22Rv1 (cell line): ENCODE measurements at regions not wholly inside any gene's neighbourhood (a gene's known extent, or its start where the extent isn't known, plus 50 kb on each side); places are given as distances from the start of the nearest gene placed in this dataset.

Experiments
- ZFX ChIP-seq: fragments of 450-650 bp; IDR thresholded peaks from 2 replicates; pipeline ENCODE4 v1.6.1; 2017; ENCODE audit warnings: antibody characterized with exemption, borderline replicate concordance
- TF ChIP-seq, protein P1 (sequence below): fragments of 450-650 bp; IDR thresholded peaks from 2 replicates; pipeline ENCODE4 v1.5.1; 2017; ENCODE audit warnings: mild to moderate bottlenecking

- TF ChIP-seq, protein P1, sequence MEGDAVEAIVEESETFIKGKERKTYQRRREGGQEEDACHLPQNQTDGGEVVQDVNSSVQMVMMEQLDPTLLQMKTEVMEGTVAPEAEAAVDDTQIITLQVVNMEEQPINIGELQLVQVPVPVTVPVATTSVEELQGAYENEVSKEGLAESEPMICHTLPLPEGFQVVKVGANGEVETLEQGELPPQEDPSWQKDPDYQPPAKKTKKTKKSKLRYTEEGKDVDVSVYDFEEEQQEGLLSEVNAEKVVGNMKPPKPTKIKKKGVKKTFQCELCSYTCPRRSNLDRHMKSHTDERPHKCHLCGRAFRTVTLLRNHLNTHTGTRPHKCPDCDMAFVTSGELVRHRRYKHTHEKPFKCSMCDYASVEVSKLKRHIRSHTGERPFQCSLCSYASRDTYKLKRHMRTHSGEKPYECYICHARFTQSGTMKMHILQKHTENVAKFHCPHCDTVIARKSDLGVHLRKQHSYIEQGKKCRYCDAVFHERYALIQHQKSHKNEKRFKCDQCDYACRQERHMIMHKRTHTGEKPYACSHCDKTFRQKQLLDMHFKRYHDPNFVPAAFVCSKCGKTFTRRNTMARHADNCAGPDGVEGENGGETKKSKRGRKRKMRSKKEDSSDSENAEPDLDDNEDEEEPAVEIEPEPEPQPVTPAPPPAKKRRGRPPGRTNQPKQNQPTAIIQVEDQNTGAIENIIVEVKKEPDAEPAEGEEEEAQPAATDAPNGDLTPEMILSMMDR: no peak
- no peak for TF ChIP-seq ZFX
These were observed 407.6 kb upstream of the HS6ST1 start for GRCh38 chr2:128726236-128726635.
